ENCODE measurements at regions not wholly inside any gene's neighbourhood (a gene's known extent, or its start where the extent isn't known, plus 50 kb on each side); places are given as distances from the start of the nearest gene placed in this dataset.
A peak's percentile ranks its signal among the peaks of the same experiment; 100 is the strongest.
"Not testable (repeated sequence)": the region's sequence is repeated elsewhere in the genome, so short reads cannot be mapped to it uniquely, and the experiment has no call there.

- intact Hi-C loops (cut with DNase I, micrococcal nuclease): no loop called here
- H3K27ac Mint-ChIP-seq: no peak overlapping the region
- no peak for DNase-seq
- H3K36me3 Mint-ChIP-seq (ENCODE audit: low read depth): peaks cover 16% of the 10 kb centered on the region
- ChIA-PET POLR2A (no interaction called here), CTCF (no interaction called here)
- no peak overlapping the region for H3K4me3 Mint-ChIP-seq
- H3K27me3 Mint-ChIP-seq: no peaks in the 10 kb centered on the region
- no peak for ATAC-seq
- H3K9me3 Mint-ChIP-seq (ENCODE audit: low read depth): peaks cover 26% of the 10 kb centered on the region
- no peaks in the 10 kb centered on the region for H3K4me1 Mint-ChIP-seq
Observed at GRCh38 chr19:27815985-27816384, 1397.0 kb downstream of the UQCRFS1 start.

GRCh38 chr19:27814834-27815233, 1398.1 kb downstream of the UQCRFS1 start:
- POLR2A ChIA-PET; ATAC-seq; CTCF ChIA-PET; DNase-seq; H3K4me1 Mint-ChIP-seq; intact Hi-C loops (cut with DNase I, micrococcal nuclease); H3K4me3 Mint-ChIP-seq; H3K27me3 Mint-ChIP-seq; H3K27ac Mint-ChIP-seq: not testable (repeated sequence)
- H3K36me3 Mint-ChIP-seq (ENCODE audit: low read depth): peaks cover 19% of the 10 kb centered on the region
- peaks cover 26% of the 10 kb centered on the region for H3K9me3 Mint-ChIP-seq (ENCODE audit: low read depth)

GRCh38 chr19:27814274-27814673, 1398.7 kb downstream of the UQCRFS1 start:
- H3K4me3 Mint-ChIP-seq; POLR2A ChIA-PET; H3K27me3 Mint-ChIP-seq; H3K27ac Mint-ChIP-seq; DNase-seq; intact Hi-C loops (cut with DNase I, micrococcal nuclease); CTCF ChIA-PET; H3K4me1 Mint-ChIP-seq; ATAC-seq: not testable (repeated sequence)
- Mint-ChIP-seq H3K9me3 (ENCODE audit: low read depth) (peaks cover 26% of the 10 kb centered on the region), H3K36me3 (ENCODE audit: low read depth) (peaks cover 19% of the 10 kb centered on the region)

GRCh38 chr19:27806471-27807070, 1406.4 kb downstream of the UQCRFS1 start:
- Mint-ChIP-seq H3K36me3 (ENCODE audit: low read depth) (peaks cover 40% of the 10 kb centered on the region), H3K4me1 (no peaks in the 10 kb centered on the region), H3K27ac (no peak overlapping the region), H3K9me3 (ENCODE audit: low read depth) (no peaks in the 10 kb centered on the region), H3K4me3 (no peak overlapping the region), H3K27me3 (no peaks in the 10 kb centered on the region)
- ChIA-PET CTCF (no interaction called here), POLR2A (no interaction called here)
- ATAC-seq (no peak), DNase-seq (no peak)
- intact Hi-C loops (cut with DNase I, micrococcal nuclease): no loop called here

GRCh38 chr19:27805848-27806247, 1407.1 kb downstream of the UQCRFS1 start:
- ATAC-seq (no peak), DNase-seq (no peak)
- intact Hi-C loops (cut with DNase I, micrococcal nuclease): no loop called here
- Mint-ChIP-seq H3K9me3 (ENCODE audit: low read depth) (no peaks in the 10 kb centered on the region), H3K4me1 (no peaks in the 10 kb centered on the region), H3K27ac (no peak overlapping the region), H3K36me3 (ENCODE audit: low read depth) (peaks cover 45% of the 10 kb centered on the region), H3K4me3 (no peak overlapping the region), H3K27me3 (no peaks in the 10 kb centered on the region)
- ChIA-PET POLR2A (no interaction called here), CTCF (no interaction called here)

- ATAC-seq; H3K4me3 Mint-ChIP-seq; CTCF ChIA-PET; H3K4me1 Mint-ChIP-seq; H3K27ac Mint-ChIP-seq; H3K9me3 Mint-ChIP-seq (ENCODE audit: low read depth); H3K27me3 Mint-ChIP-seq; POLR2A ChIA-PET; intact Hi-C loops (cut with DNase I, micrococcal nuclease): not testable (repeated sequence)
- peak; percentile 15 for DNase-seq
- H3K36me3 Mint-ChIP-seq (ENCODE audit: low read depth): peaks cover 55% of the 10 kb centered on the region
Observed at GRCh38 chr19:27802293-27802692, 1410.7 kb downstream of the UQCRFS1 start.

GRCh38 chr19:27796540-27796939, 1416.4 kb downstream of the UQCRFS1 start:
- ChIA-PET CTCF (no interaction called here), POLR2A (no interaction called here)
- Mint-ChIP-seq H3K9me3 (ENCODE audit: low read depth) (no peaks in the 10 kb centered on the region), H3K4me1 (peaks cover 9% of the 10 kb centered on the region), H3K4me3 (no peak overlapping the region), H3K27ac (peak overlapping the region; percentile 29), H3K36me3 (ENCODE audit: low read depth) (peaks cover 41% of the 10 kb centered on the region), H3K27me3 (no peaks in the 10 kb centered on the region)
- DNase-seq: no peak
- ATAC-seq: no peak
- intact Hi-C loops (cut with DNase I, micrococcal nuclease): loop anchor here in 1 of 2 experiments (10.0 kb wide), 1 partner anchor 1808 kb away; the partner anchor contains the start of gene POP4

GRCh38 chr19:27796073-27796472, 1416.9 kb downstream of the UQCRFS1 start:
- H3K36me3 Mint-ChIP-seq (ENCODE audit: low read depth): peaks cover 39% of the 10 kb centered on the region
- ChIA-PET POLR2A (no interaction called here), CTCF (no interaction called here)
- peak overlapping the region; percentile 35 for H3K4me3 Mint-ChIP-seq
- DNase-seq (no peak), ATAC-seq (no peak)
- no peak overlapping the region for H3K27ac Mint-ChIP-seq
- no peaks in the 10 kb centered on the region for H3K9me3 Mint-ChIP-seq (ENCODE audit: low read depth)
- peaks cover 9% of the 10 kb centered on the region for H3K4me1 Mint-ChIP-seq
- intact Hi-C loops (cut with DNase I, micrococcal nuclease): loop anchor here in 1 of 2 experiments (10.0 kb wide), 1 partner anchor 1809 kb away; the partner anchor contains the start of gene POP4
- no peaks in the 10 kb centered on the region for H3K27me3 Mint-ChIP-seq

GRCh38 chr19:27795369-27795768, 1417.6 kb downstream of the UQCRFS1 start:
- H3K9me3 Mint-ChIP-seq (ENCODE audit: low read depth): no peaks in the 10 kb centered on the region
- intact Hi-C loops (cut with DNase I, micrococcal nuclease): loop anchor here in 1 of 2 experiments (10.0 kb wide), 1 partner anchor 1809 kb away; the partner anchor contains the start of gene POP4
- ChIA-PET CTCF (no interaction called here), POLR2A (no interaction called here)
- peaks cover 14% of the 10 kb centered on the region for H3K4me1 Mint-ChIP-seq
- peak overlapping the region; percentile 35 for H3K4me3 Mint-ChIP-seq
- H3K36me3 Mint-ChIP-seq (ENCODE audit: low read depth): peaks cover 36% of the 10 kb centered on the region
- ATAC-seq: no peak
- H3K27me3 Mint-ChIP-seq: no peaks in the 10 kb centered on the region
- DNase-seq: no peak
- no peak overlapping the region for H3K27ac Mint-ChIP-seq

- intact Hi-C loops (cut with DNase I, micrococcal nuclease): loop anchor here in 1 of 2 experiments (10.0 kb wide), 1 partner anchor 1810 kb away; the partner anchor contains the start of gene POP4
- peaks cover 14% of the 10 kb centered on the region for H3K4me1 Mint-ChIP-seq
- ATAC-seq (no peak), DNase-seq (peak; percentile 33)
- no peaks in the 10 kb centered on the region for H3K27me3 Mint-ChIP-seq
- POLR2A ChIA-PET: no interaction called here
- H3K9me3 Mint-ChIP-seq (ENCODE audit: low read depth): no peaks in the 10 kb centered on the region
- peak overlapping the region; percentile 99 for H3K27ac Mint-ChIP-seq
- H3K36me3 Mint-ChIP-seq (ENCODE audit: low read depth): peaks cover 34% of the 10 kb centered on the region
- CTCF ChIA-PET: no interaction called here
- peak overlapping the region; percentile 96 for H3K4me3 Mint-ChIP-seq
Observed at GRCh38 chr19:27794494-27795042, 1418.4 kb downstream of the UQCRFS1 start.

- Mint-ChIP-seq H3K4me3 (peak overlapping the region; percentile 96), H3K27me3 (no peaks in the 10 kb centered on the region), H3K36me3 (ENCODE audit: low read depth) (peaks cover 32% of the 10 kb centered on the region), H3K27ac (peak overlapping the region; percentile 99), H3K9me3 (ENCODE audit: low read depth) (no peaks in the 10 kb centered on the region), H3K4me1 (peaks cover 14% of the 10 kb centered on the region)
- CTCF ChIA-PET: interaction anchor here (1.4 kb wide), 1 partner anchor 11 kb away, joined by 5 read pairs; no protein-coding TSS in a partner anchor
- POLR2A ChIA-PET: interaction anchor here (0.6 kb wide), 1 partner anchor 220 kb away, joined by 3 read pairs; no protein-coding TSS in a partner anchor
- ATAC-seq (peak; percentile 95), DNase-seq (peak; percentile 96)
- intact Hi-C loops (cut with DNase I, micrococcal nuclease): loop anchor here in 1 of 2 experiments (2.0 to 10.0 kb wide), 2 partner anchors 1419 to 1811 kb away; partner anchors contain the start of genes POP4 and UQCRFS1
Observed at GRCh38 chr19:27793644-27794493, 1419.1 kb downstream of the UQCRFS1 start.
